Skeletal muscle satellite cell (primary cell): ENCODE measurements at regions not wholly inside any gene's neighbourhood (a gene's known extent, or its start where the extent isn't known, plus 50 kb on each side); places are given as distances from the start of the nearest gene placed in this dataset.

Experiments
- H3K27me3 ChIP-seq: 2 replicates; pipeline ENCODE4 v1.7.0; 2013; ENCODE audit warnings: low read length; ENCODE audit not compliant: control insufficient read depth, insufficient read depth
- H3K36me3 ChIP-seq: 2 replicates; pipeline ENCODE4 v1.7.0; 2013; ENCODE audit warnings: mild to moderate bottlenecking, control low read depth, low read length; ENCODE audit not compliant: insufficient read depth
- H3K4me1 ChIP-seq: 2 replicates; pipeline ENCODE4 v1.7.0; 2013; ENCODE audit warnings: low read length; ENCODE audit not compliant: control insufficient read depth, insufficient read depth
- H3K4me2 ChIP-seq: 2 replicates; pipeline ENCODE4 v1.7.0; 2013; ENCODE audit warnings: mild to moderate bottlenecking, low read length
- H3K4me3 ChIP-seq: 2 replicates; pipeline ENCODE4 v1.7.0; 2013; ENCODE audit warnings: low read length
- H3K9ac ChIP-seq: 2 replicates; pipeline ENCODE4 v1.7.0; 2013; ENCODE audit warnings: mild to moderate bottlenecking, low read depth, low read length, moderate library complexity
- H3K9me3 ChIP-seq: replicated peaks from 2 replicates; pipeline ENCODE4 v1.7.0; 2013; ENCODE audit warnings: mild to moderate bottlenecking, control low read depth, low read length

DNA sequence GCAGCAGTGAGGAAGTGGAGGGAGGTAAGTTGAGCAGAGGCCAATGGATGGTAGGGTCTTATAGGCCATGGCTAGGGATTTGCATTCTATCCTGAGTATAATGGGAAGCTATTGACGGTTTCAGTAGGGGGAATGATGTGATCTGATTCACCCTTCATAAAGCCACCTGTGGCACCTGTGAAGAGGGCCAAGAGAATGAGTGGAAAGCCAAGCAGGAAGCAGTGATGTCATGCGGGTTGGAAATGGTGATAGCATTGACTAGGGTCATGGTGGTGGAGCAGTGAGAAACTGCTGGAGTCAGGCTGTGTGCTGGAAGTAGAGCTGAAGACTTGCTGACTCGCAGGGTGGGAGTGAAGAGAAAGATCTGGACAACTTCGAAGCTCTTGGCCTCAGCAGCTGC, 111.7 kb downstream of the MARCHF4 start:
- Histone ChIP-seq H3K4me3 (no peak overlapping the region), H3K4me2 (no peak overlapping the region), H3K27me3 (no peaks in the 10 kb centered on the region), H3K4me1 (no peaks in the 10 kb centered on the region), H3K36me3 (peaks cover 16% of the 10 kb centered on the region), H3K9me3 (no peaks in the 10 kb centered on the region), H3K9ac (no peak overlapping the region)

DNA sequence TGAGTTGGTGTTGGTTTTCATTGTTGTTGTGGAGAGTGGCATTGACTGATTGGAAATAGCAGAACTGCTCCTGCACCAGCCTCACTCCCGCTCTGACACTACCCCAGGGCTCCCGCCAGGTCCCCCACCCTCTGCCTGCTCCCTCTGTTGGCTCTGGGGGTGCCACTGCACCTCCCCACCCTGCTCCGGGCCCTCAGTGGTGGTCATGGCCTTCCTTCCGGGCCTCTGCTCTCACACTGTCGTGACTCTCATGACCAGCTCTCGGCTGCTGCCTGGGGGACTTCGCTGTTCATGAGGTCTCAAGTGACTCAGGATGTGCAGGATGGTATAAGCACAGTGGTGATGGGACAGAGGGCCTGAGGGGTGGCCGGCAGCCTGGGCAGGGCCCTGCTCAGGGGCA, 113.2 kb downstream of the MARCHF4 start:
- H3K4me3 ChIP-seq = no peak overlapping the region
- H3K4me2 ChIP-seq = no peak overlapping the region
- no peaks in the 10 kb centered on the region for H3K9me3 ChIP-seq
- no peaks in the 10 kb centered on the region for H3K27me3 ChIP-seq
- no peak overlapping the region for H3K9ac ChIP-seq
- H3K4me1 ChIP-seq = no peaks in the 10 kb centered on the region
- peaks cover 13% of the 10 kb centered on the region for H3K36me3 ChIP-seq

DNA sequence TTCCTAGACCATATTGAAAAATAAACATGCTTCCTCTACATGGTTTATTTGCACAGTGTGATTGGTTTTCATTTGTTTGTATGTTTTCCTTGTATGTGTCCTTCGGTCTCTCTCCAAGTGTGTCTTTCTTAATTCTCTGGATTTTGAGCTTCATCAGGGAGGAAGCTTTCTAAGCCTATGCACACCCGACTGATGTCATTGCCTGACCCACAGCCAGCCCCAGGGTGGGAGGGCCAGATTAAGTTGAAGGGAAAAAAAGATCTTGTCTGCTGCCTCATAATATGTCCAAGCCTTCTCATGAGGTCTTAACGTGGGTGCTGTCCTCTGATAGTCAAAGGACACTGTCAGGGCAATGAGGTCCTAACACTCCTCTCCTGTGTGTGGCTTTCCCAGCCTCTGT, 115.2 kb downstream of the MARCHF4 start:
- no peak overlapping the region for H3K9ac ChIP-seq
- no peaks in the 10 kb centered on the region for H3K4me1 ChIP-seq
- no peak overlapping the region for H3K4me3 ChIP-seq
- H3K4me2 ChIP-seq = no peak overlapping the region
- H3K36me3 ChIP-seq = peaks cover 13% of the 10 kb centered on the region
- no peaks in the 10 kb centered on the region for H3K27me3 ChIP-seq
- no peaks in the 10 kb centered on the region for H3K9me3 ChIP-seq
